ENCODE measurements at regions not wholly inside any gene's neighbourhood (a gene's known extent, or its start where the extent isn't known, plus 50 kb on each side); places are given as distances from the start of the nearest gene placed in this dataset.

- Histone ChIP-seq H4K91ac (ENCODE audit: insufficient read length, low read depth, low read length) (no peak overlapping the region), H3K27ac (ENCODE audit: insufficient read length, low read depth, low read length) (no peak overlapping the region), H2BK20ac (ENCODE audit: low read depth, low read length, poor library complexity, severe bottlenecking) (no peak overlapping the region), H3K9ac (ENCODE audit: extremely low read depth, insufficient read length, low read length) (no peak overlapping the region), H3K4ac (ENCODE audit: low read depth, low read length) (no peak overlapping the region), H3K4me1 (ENCODE audit: insufficient read depth, low read length) (no peaks in the 10 kb centered on the region), H3T11ph (ENCODE audit: low read length) (no peak overlapping the region), H3K27me3 (ENCODE audit: insufficient read depth, low read length) (no peaks in the 10 kb centered on the region), H2AK5ac (ENCODE audit: insufficient read length, low read length) (no peak overlapping the region), H4K8ac (replicated peaks; ENCODE audit: insufficient read length, low read depth, low read length) (no peak overlapping the region), H3K56ac (ENCODE audit: insufficient read length, low read depth, low read length) (no peak overlapping the region), H3K4me2 (ENCODE audit: insufficient read depth, insufficient read length, low read length) (no peak overlapping the region), H3K9me3 (ENCODE audit: control insufficient read depth, low read depth, low read length) (no peaks in the 10 kb centered on the region), H3K14ac (ENCODE audit: insufficient read depth, low read length) (no peak overlapping the region), H3K23me2 (ENCODE audit: insufficient read length, low read depth, low read length, poor library complexity, severe bottlenecking) (no peaks in the 10 kb centered on the region), H2BK5ac (ENCODE audit: insufficient read length, low read length) (no peak overlapping the region), H3K79me2 (ENCODE audit: insufficient read depth, low read length) (no peaks in the 10 kb centered on the region), H4K20me1 (ENCODE audit: control insufficient read depth, insufficient read depth, insufficient read length) (no peaks in the 10 kb centered on the region), H3K18ac (ENCODE audit: insufficient read length, low read depth, low read length) (no peak overlapping the region), H2BK120ac (ENCODE audit: low read depth, low read length, poor library complexity, severe bottlenecking) (no peak overlapping the region), H4K5ac (ENCODE audit: insufficient read length, low read depth, low read length) (no peak overlapping the region), H3K23ac (ENCODE audit: insufficient read length, low read depth, low read length) (no peak overlapping the region), H2BK15ac (ENCODE audit: low read depth, low read length) (no peak overlapping the region), H2BK12ac (ENCODE audit: insufficient read length, low read depth, low read length) (no peak overlapping the region), H3K79me1 (ENCODE audit: insufficient read depth, low read depth, low read length, poor library complexity, severe bottlenecking) (no peaks in the 10 kb centered on the region), H2AFZ (ENCODE audit: low read length) (no peak overlapping the region)
- TF ChIP-seq CTCF (conservative IDR thresholded peaks at IDR 0.05): no peak
- H3K27me3 Mint-ChIP-seq (ENCODE audit: low read depth): no peaks in the 10 kb centered on the region
- no peak overlapping the region for H3K4me3 Mint-ChIP-seq
- no peak for DNase-seq
- no peaks in the 10 kb centered on the region for H3K4me1 Mint-ChIP-seq
- H3K27ac Mint-ChIP-seq: no peak overlapping the region
- H3K36me3 Mint-ChIP-seq (ENCODE audit: insufficient read depth in 1 of 3, low read depth in 3 of 3): peaks cover 0 to 12% (median 0%) of the 10 kb centered on the region in 3 experiments; a peak in 4 of 7 replicates
- H3K9me3 Mint-ChIP-seq: peaks cover 8 to 20% of the 10 kb centered on the region in 2 experiments
These were observed 58.7 kb upstream of the ADAMTS3 start for GRCh38 chr4:72627723-72628122.

All from H9 (cell line).